Progenitor cell of endocrine pancreas (in vitro differentiated cells): ENCODE measurements at regions not wholly inside any gene's neighbourhood (a gene's known extent, or its start where the extent isn't known, plus 50 kb on each side); places are given as distances from the start of the nearest gene placed in this dataset.
"Not testable (repeated sequence)": the region's sequence is repeated elsewhere in the genome, so short reads cannot be mapped to it uniquely, and the experiment has no call there.

Source experiments
- DNase-seq: peaks from one replicate; pipeline ENCODE4 v3.0.0; 2021; ENCODE audit warnings: low spot score; ENCODE audit not compliant: unreplicated experiment
- H3K27ac Mint-ChIP-seq: 2 replicates; pipeline ENCODE4 v1.8.0; 2021; ENCODE audit warnings: mild to moderate bottlenecking, moderate library complexity, mixed read lengths
- H3K27me3 Mint-ChIP-seq: 2 replicates; pipeline ENCODE4 v1.8.0; 2021; ENCODE audit warnings: mixed read lengths
- H3K36me3 Mint-ChIP-seq: 2 replicates; pipeline ENCODE4 v1.8.0; 2022; ENCODE audit warnings: mixed read lengths; ENCODE audit not compliant: insufficient read depth
- H3K4me1 Mint-ChIP-seq: 2 replicates; pipeline ENCODE4 v1.8.0; 2021; ENCODE audit warnings: low read depth, mixed read lengths
- H3K4me3 Mint-ChIP-seq: 2 replicates; pipeline ENCODE4 v1.8.0; 2021; ENCODE audit warnings: low read depth, mild to moderate bottlenecking, moderate library complexity, mixed read lengths
- H3K9me3 Mint-ChIP-seq: 2 replicates; pipeline ENCODE4 v1.8.0; 2021; ENCODE audit warnings: low read depth, mixed read lengths
- CTCF ChIP-seq: fragments of 200-600 bp; sonication (generic); IDR thresholded peaks from one replicate; pipeline ENCODE4 v1.5.0; 2021; ENCODE audit warnings: antibody characterized with exemption, mild to moderate bottlenecking; ENCODE audit not compliant: unreplicated experiment

GRCh38 chr16:80258407-80258806 lies 282.4 kb upstream of the DYNLRB2 start:
- Mint-ChIP-seq H3K27ac (no peak overlapping the region), H3K27me3 (no peaks in the 10 kb centered on the region), H3K9me3 (no peaks in the 10 kb centered on the region), H3K36me3 (no peaks in the 10 kb centered on the region), H3K4me1 (peaks cover 4% of the 10 kb centered on the region), H3K4me3 (no peak overlapping the region)
- TF ChIP-seq CTCF, result no peak
- no peak for DNase-seq

DNA sequence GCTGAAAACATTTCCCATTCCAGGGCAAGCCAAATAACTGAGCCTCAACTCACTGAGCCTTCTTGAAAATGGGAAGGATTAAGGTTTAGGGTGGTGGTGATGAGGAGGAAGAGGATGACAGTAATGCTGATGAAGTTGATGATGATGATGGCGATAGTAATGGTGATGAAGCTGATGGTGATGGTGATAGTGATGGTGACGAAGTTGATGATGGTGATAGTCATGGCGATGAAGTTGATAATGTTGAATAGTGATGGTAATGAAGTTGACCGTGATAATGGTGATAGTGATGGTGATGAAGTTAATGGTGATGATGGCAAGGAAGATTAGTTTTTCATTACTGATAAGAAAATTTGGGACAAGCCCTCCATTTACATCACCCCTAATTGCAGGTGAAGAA lies 285.8 kb upstream of the DYNLRB2 start:
- Mint-ChIP-seq H3K4me3 (no peak overlapping the region), H3K4me1 (peaks cover 4% of the 10 kb centered on the region), H3K27ac (no peak overlapping the region), H3K36me3 (no peaks in the 10 kb centered on the region), H3K27me3 (peaks cover 5% of the 10 kb centered on the region), H3K9me3 (no peaks in the 10 kb centered on the region)
- no peak for DNase-seq
- TF ChIP-seq CTCF, result no peak

GRCh38 chr16:80253741-80254140 lies 287.1 kb upstream of the DYNLRB2 start:
- no peak for TF ChIP-seq CTCF
- Mint-ChIP-seq H3K4me3 (no peak overlapping the region), H3K36me3 (no peaks in the 10 kb centered on the region), H3K27ac (no peak overlapping the region), H3K9me3 (no peaks in the 10 kb centered on the region), H3K4me1 (peaks cover 2% of the 10 kb centered on the region), H3K27me3 (peaks cover 5% of the 10 kb centered on the region)
- DNase-seq, result no peak

DNA sequence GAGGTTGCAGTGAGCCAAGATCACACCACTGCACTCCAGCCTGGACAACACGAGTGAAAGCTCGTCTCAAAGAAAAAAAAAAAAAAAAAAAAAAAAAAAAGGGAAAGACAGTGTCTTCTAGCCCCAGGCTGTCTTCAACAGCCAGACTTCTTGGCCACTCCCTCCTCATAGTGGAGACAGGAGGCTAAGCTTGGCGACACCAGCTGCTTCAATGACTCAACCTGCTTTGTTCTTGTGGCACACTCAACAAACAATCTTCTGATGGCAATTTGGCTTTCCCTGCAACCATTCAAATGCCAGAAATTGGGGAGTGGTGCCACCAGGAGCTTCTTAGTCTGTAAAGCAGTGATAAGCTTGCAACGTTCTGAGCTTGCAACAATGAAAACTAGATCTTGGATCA lies 290.4 kb upstream of the DYNLRB2 start:
- H3K9me3 Mint-ChIP-seq, result no peaks in the 10 kb centered on the region

DNA sequence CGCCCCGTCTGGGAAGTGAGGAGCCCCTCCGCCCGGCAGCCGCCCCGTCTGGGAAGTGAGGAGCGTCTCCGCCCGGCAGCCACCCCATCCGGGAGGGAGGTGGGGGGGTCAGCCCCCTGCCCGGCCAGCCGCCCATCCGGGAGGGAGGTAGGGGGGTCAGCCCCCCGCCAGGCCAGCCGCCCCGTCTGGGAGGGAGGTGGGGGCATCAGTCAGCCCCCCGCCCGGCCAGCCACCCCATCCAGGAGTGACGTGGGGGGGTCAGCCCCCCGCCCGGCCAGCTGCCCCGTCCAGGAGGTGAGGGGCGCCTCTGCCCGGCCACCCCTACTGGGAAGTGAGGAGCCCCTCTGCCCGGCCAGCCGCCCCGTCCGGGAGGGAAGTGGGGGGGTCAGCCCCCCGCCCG lies 297.5 kb upstream of the DYNLRB2 start:
- peaks cover 14% of the 10 kb centered on the region for H3K9me3 Mint-ChIP-seq
- not testable (repeated sequence) for H3K4me1 Mint-ChIP-seq, H3K27ac Mint-ChIP-seq, DNase-seq, H3K27me3 Mint-ChIP-seq, H3K36me3 Mint-ChIP-seq, H3K4me3 Mint-ChIP-seq

More for the DNA sequence above, 290.4 kb upstream of the DYNLRB2 start:
- Mint-ChIP-seq H3K27me3 (peaks cover 5% of the 10 kb centered on the region), H3K27ac (no peak overlapping the region), H3K4me3 (no peak overlapping the region), H3K4me1 (no peaks in the 10 kb centered on the region), H3K36me3 (no peaks in the 10 kb centered on the region)
- no peak for TF ChIP-seq CTCF
- no peak for DNase-seq

DNA sequence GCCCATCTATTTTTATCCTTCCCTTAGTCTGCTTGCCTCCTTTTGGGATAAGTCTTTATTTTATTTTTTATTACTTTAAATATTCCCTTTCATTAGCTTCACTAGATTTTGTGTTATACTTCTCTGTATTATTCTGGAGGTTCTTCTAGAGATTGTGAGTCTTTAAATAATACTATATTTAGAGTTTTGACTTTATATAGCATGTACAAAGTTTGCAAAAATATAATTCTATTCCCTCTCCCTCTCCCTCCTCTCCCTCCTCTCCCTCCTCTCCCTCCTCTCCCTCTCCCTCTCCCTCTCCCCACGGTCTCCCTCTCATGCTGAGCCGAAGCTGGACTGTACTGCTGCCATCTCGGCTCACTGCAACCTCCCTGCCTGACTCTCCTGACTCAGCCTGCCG lies 298.5 kb upstream of the DYNLRB2 start:
- peaks cover 14% of the 10 kb centered on the region for H3K9me3 Mint-ChIP-seq
- not testable (repeated sequence) for H3K27ac Mint-ChIP-seq, DNase-seq, H3K27me3 Mint-ChIP-seq, H3K4me1 Mint-ChIP-seq, H3K36me3 Mint-ChIP-seq, H3K4me3 Mint-ChIP-seq
